ENCODE measurements at regions not wholly inside any gene's neighbourhood (a gene's known extent, or its start where the extent isn't known, plus 50 kb on each side); places are given as distances from the start of the nearest gene placed in this dataset.

GRCh38 chr7:131188367-131189339 lies 139.0 kb upstream of the MKLN1 start:
- TF ChIP-seq CTCF (IDR thresholded peaks at IDR 0.05) (no peak), ZFX (IDR thresholded peaks at IDR 0.05; ENCODE audit: borderline replicate concordance) (no peak)

Measured in 22Rv1 (cell line).